ENCODE measurements at regions not wholly inside any gene's neighbourhood (a gene's known extent, or its start where the extent isn't known, plus 50 kb on each side); places are given as distances from the start of the nearest gene placed in this dataset.
"Not testable (repeated sequence)": the region's sequence is repeated elsewhere in the genome, so short reads cannot be mapped to it uniquely, and the experiment has no call there.

GRCh38 chr1:88455621-88456256 lies 228.3 kb upstream of the PKN2 start:
- no peak for DNase-seq

- DNase-seq: no peak
These were observed 226.9 kb upstream of the PKN2 start for GRCh38 chr1:88457197-88457596.

GRCh38 chr1:88461007-88461406 lies 223.1 kb upstream of the PKN2 start:
- no peak for DNase-seq

GRCh38 chr1:88462096-88462487 lies 222.0 kb upstream of the PKN2 start:
- DNase-seq: no peak

GRCh38 chr1:88462488-88463261 lies 221.4 kb upstream of the PKN2 start:
- no peak for DNase-seq

- no peak for DNase-seq
These were observed 220.6 kb upstream of the PKN2 start for GRCh38 chr1:88463401-88463985.

- no peak for DNase-seq
These were observed 218.1 kb upstream of the PKN2 start for GRCh38 chr1:88466011-88466410.

- DNase-seq: no peak
These were observed 217.0 kb upstream of the PKN2 start for GRCh38 chr1:88466899-88467580.

- DNase-seq: no peak
These were observed 211.8 kb upstream of the PKN2 start for GRCh38 chr1:88472298-88472697.

- DNase-seq: no peak
These were observed 211.4 kb upstream of the PKN2 start for GRCh38 chr1:88472714-88473113.

GRCh38 chr1:88474555-88475304 lies 209.3 kb upstream of the PKN2 start:
- no peak for DNase-seq

GRCh38 chr1:88484881-88485280 lies 199.2 kb upstream of the PKN2 start:
- no peak for DNase-seq

GRCh38 chr1:88488237-88488636 lies 195.8 kb upstream of the PKN2 start:
- no peak for DNase-seq

GRCh38 chr1:88490676-88491075 lies 193.4 kb upstream of the PKN2 start:
- DNase-seq: no peak

- no peak for DNase-seq
These were observed 184.4 kb upstream of the PKN2 start for GRCh38 chr1:88499671-88500070.

- DNase-seq: no peak
These were observed 181.2 kb upstream of the PKN2 start for GRCh38 chr1:88502886-88503285.

GRCh38 chr1:88503646-88504045 lies 180.4 kb upstream of the PKN2 start:
- DNase-seq: no peak

- no peak for DNase-seq
These were observed 179.5 kb upstream of the PKN2 start for GRCh38 chr1:88504601-88505000.

GRCh38 chr1:88509379-88509778 lies 174.7 kb upstream of the PKN2 start:
- no peak for DNase-seq

GRCh38 chr1:88514544-88515060 lies 169.5 kb upstream of the PKN2 start:
- DNase-seq: no peak

GRCh38 chr1:88517499-88517898 lies 166.6 kb upstream of the PKN2 start:
- not testable (repeated sequence) for DNase-seq

- no peak for DNase-seq
These were observed 164.9 kb upstream of the PKN2 start for GRCh38 chr1:88519156-88519555.
